Kidney glomerular epithelial cell (primary cell): ENCODE measurements at regions not wholly inside any gene's neighbourhood (a gene's known extent, or its start where the extent isn't known, plus 50 kb on each side); places are given as distances from the start of the nearest gene placed in this dataset.
A peak's percentile ranks its signal among the peaks of the same experiment; 100 is the strongest.
"Not testable (repeated sequence)": the region's sequence is repeated elsewhere in the genome, so short reads cannot be mapped to it uniquely, and the experiment has no call there.

Source experiments
- DNase-seq: peaks from one replicate; lab custom pipeline; 2025; lab: John Stamatoyannopoulos, UW

DNA sequence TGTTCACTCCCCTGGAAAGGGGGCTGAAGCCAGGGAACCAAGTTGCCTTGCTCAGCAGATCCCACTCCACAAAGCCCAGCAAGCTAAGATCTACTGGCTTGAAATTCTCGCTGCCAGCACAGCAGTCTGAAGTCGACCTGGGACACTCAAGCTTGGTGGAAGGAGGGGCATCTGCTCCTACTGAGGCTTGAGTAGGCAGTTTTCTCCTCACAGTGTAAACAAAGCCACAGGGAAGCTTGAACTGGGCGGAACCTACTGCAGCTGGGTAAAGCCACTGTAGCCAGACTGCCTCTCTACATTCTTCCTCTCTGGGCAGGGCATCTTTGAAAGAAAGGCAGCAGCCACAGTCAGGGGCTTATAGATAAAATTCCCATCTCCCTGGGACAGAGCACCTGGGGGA lies 495.0 kb downstream of the USP25 start:
- DNase-seq: not testable (repeated sequence)

DNA sequence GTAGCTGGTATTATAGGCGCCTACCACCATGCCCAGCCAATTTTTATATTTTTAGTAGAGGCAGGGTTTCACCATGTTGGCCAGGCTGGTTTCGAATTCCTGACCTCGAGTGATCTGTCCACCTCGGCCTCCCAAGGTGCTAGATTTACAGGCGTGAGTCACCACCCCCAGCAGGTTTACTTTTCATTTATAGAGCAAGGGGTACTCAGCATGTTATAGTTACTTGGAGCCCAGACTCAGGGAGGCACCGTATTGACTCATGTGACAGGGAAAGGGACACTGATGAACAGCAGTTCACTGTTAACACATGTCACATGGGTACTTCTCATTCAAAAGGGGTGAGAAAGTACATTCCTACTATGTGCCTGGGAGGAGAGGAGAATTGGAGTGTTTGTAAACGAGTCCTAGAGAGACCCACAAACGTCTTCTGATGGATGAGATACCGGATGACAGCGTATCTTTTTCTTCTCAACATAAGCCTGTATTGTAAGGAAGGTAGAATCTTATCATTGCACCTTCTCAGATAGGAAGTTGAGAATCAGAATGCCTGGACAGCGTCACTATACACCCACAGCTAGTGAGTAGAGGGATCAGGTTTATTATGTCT lies 510.0 kb downstream of the USP25 start:
- DNase-seq: no peak

DNA sequence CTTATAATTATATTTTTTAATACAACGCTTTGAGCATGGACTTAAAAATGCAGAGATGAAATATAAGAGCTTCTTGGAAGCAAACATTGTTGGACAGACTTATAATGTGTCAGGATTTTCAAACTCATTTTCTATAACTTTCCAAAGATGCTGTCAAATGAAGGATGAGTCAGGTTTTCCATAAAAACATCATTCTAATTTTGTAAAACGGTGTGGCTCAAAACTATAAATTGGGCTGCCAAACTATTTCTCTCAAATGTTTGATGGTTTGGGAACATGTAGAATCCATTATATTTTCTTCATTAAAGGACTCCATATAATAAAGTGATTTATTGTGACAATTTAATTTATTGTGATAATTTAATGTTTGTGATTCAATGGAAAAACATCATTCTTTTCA lies 511.2 kb downstream of the USP25 start:
- no peak for DNase-seq

DNA sequence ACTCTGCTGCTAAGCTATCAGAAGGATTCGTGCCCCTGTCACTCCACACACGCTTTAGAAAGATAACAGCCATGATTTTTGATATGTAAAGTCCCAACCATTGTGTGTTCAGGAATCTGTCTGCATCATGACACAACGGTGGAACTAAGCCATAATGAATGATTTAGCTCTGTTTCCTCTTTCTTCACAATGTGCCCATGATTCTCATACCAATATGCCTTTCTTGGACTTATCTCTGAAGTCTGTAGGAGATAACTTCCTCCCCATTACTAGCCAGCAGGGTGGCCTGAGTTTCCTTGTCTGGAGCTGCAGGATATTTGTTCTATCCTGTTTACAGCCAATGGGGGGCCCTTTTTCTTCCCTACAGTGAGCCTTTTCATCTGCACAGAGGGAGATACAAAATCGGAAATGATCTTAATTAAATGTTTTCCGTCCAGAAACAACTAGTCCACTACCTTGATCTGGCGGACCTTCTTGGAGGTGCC lies 511.7 kb downstream of the USP25 start:
- DNase-seq: no peak

- DNase-seq: no peak
These were observed 513.6 kb downstream of the USP25 start for GRCh38 chr21:16243396-16243795.

DNA sequence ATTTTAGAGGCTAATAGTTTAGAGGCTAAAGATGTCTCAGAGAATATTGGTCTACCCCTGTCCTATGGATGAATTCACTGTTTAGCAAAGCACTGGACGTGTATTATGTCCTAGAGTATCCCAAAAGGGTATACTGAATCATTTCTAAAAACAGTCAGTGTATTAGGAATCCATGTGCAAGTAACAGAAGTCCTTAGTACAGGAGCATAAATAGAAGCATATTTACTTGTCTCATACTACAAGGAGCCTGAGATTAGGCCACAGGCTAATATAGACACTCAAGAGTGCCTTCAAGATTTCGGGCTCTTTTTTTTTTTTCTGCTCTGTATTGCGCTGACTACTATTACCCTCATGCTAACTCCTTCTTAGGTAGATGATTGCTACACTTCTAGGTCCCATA lies 518.9 kb downstream of the USP25 start:
- DNase-seq: no peak

DNA sequence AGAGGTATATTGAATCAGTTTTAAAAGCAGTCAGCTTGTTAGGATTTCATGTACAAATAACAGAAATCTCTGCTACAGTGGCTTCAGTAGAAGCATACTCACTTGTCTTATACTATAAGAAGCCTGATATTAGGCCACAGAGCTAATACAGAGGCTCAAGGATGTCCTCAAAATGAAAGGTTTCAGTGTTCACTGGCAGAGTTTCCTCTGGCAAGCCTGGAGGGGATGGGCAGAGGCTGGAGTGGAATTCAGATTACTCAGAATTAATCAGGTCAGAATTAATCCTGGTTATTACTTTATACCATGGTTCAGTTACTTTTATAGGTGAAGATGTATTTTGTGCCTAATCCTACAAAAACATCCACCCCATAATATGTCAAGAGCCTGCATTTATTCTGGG lies 520.5 kb downstream of the USP25 start:
- no peak for DNase-seq

DNA sequence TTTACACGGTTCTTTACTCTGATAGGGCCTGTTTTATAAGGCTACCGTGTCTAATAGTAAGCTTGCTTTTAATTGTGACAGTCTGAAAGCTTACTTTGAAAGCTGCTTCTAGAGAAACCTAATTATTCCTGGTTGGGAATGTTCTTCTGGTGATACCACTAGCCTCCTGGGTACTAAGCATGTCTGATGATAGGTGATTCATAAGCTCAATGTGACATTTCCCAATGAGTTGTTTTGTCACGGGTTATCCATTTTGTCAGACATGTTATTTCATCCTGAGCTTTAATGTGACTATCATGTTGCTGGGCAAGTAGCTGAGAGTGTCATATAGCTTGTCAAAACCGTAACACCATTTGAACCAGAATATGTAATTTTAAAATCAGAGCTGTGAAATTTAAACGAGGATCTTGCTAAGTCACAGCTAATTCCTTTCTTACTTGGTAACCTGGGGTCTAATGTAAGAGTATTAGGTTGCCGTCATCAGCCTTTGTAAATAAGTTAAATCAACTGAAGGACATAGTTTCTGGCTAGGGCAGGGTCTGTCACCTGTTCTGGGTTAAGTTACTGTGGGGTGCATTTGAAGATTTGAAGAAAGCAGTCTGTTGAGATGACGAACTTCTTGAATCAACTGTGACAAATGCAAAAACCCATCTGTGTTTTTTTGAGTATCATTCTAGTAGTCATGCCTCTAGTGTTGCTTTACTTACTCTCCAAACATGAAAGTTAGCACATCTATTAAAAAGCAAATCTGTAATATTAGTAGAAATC lies 529.2 kb downstream of the USP25 start:
- no peak for DNase-seq

DNA sequence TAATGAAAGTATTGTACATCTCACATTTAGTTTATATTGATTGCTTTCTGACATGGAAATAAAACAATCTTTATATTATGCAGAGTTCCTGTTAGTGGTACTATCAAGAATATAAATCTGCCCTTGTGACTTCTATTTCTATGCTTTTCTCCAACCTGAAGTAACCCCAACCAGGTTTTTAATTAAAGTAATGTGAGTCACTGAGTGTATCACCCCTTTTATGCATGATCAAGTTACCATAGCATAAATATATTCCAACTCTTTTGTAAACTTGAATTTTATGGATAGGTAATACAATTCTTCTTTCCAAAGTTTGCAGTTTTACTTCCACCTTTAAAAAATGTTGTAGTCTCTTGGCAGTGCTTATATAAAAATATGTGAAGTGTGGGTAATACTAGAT lies 532.3 kb downstream of the USP25 start:
- DNase-seq: no peak

GRCh38 chr21:16264319-16264718 lies 534.5 kb downstream of the USP25 start:
- DNase-seq: no peak

DNA sequence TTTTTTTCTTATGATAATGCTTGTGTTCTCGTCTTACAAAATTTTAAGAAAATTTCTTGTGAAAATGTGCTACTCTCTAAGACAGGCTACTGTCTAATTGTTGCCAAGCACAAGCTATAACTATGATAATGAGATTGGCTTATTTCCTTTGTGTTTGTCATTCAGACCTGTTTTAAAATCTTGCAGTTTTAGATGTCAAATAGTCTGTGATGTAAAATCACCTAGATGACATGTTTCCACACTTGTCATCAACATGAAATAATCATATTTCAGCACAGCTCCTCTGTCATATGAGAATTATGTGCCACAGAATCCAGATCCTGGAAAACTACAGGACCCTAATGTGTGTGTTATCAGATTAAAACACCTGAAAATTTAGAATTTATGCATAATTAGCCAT lies 539.7 kb downstream of the USP25 start:
- DNase-seq: no peak

GRCh38 chr21:16279731-16280581 lies 550.2 kb downstream of the USP25 start:
- DNase-seq: peak; percentile 39

DNA sequence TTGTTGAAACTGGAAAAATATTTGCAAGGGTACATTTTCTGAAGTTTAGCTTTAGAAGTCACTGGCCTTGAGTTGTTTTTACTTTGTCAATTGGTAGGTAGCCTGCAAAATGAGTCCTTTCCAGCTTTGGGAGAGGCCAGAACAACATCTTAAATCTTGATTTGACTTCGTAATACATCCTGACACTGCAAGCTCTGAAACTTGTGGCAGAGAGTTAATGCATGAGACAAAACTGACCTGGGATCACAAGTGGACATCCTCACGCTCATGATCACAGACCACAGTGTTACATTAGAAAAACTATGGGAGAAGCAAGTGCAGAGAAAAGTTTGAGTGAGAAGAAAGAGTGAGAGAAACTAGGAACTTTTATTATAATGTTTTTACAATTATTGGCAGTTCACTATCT lies 550.9 kb downstream of the USP25 start:
- DNase-seq: no peak

- DNase-seq: no peak
These were observed 553.7 kb downstream of the USP25 start for GRCh38 chr21:16283516-16283915.

GRCh38 chr21:16285605-16286126 lies 555.9 kb downstream of the USP25 start:
- DNase-seq: no peak

GRCh38 chr21:16287046-16287445 lies 557.3 kb downstream of the USP25 start:
- peak; percentile 20 for DNase-seq

GRCh38 chr21:16291296-16291695 lies 561.5 kb downstream of the USP25 start:
- DNase-seq: no peak

DNA sequence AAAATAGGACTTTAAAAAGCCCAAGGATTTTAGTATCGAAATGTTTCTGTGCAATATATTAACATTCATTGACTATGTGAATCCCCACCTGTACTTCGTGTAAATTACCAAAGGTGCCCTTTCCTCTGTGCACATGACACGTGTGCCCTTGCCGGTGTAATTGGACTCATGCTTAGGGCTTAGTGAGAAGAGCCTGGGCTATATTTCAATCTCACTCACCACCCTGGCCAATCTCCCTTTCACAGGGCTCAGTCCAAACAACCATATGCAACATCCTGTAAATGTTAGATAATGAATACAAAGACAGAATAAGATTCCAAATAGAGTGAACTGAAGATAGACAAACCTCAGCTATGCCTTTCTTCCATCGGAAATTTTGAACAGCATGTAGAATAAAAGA lies 564.3 kb downstream of the USP25 start:
- DNase-seq: no peak

DNA sequence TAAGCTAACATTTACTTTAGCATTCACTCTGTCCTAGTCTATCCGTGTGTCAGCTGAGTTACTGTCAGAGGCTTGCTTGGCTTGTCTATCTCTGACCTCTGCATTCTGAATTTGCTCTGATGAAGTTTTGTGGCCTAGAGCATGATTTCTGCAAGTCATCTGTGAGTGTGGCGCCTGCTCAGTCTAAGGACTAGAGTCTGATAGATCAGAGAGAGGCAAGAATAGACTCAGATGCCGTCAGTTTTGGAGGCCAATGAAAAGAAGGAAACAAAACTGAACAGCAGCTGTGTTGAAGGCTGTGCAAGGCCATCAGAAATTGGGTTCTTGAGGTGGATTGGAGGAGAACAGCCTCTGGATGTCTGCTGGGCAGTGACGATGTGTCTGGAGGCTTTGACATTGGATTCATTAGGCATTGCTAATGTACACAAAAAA lies 573.1 kb downstream of the USP25 start:
- no peak for DNase-seq

- DNase-seq: no peak
These were observed 574.7 kb downstream of the USP25 start for GRCh38 chr21:16304174-16305095.

DNA sequence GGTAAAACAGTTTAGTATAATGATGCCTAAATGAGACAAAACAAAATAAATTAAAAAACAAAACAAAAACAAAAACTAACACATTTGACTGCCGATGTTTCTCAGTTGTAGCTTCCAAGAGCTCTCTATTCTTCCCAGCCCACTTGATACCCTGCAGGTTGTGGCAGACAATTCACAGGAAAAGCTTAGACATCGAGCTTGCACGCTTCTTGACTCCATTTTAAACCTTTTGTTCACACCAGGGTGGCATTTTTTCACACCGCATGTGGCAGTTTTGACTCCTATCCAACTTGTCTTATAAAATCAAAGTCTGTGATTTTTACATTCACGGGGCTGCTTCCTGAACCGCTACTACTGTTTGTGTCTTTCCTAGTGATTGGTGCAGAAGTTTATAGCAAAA lies 575.9 kb downstream of the USP25 start:
- DNase-seq: no peak
